A673 (cell line): ENCODE measurements at regions not wholly inside any gene's neighbourhood (a gene's known extent, or its start where the extent isn't known, plus 50 kb on each side); places are given as distances from the start of the nearest gene placed in this dataset.

ENCODE experiments used
- EZH2 ChIP-seq: fragments of 200-600 bp; sonication (generic); IDR thresholded peaks from 2 replicates; pipeline ENCODE4 v1.6.1; 2017; ENCODE audit warnings: borderline replicate concordance, low read depth, mild to moderate bottlenecking, mixed read lengths, antibody characterized with exemption, low read length; ENCODE audit not compliant: poor library complexity, severe bottlenecking
- TF ChIP-seq, protein P1 (sequence below): fragments of 300-800, 200-600 bp; sonication (generic); conservative IDR thresholded peaks from 2 replicates; pipeline ENCODE4 v1.5.1; 2017; ENCODE audit warnings: low read depth, mild to moderate bottlenecking, antibody characterized with exemption, low read length, moderate library complexity, mixed read lengths

DNA sequence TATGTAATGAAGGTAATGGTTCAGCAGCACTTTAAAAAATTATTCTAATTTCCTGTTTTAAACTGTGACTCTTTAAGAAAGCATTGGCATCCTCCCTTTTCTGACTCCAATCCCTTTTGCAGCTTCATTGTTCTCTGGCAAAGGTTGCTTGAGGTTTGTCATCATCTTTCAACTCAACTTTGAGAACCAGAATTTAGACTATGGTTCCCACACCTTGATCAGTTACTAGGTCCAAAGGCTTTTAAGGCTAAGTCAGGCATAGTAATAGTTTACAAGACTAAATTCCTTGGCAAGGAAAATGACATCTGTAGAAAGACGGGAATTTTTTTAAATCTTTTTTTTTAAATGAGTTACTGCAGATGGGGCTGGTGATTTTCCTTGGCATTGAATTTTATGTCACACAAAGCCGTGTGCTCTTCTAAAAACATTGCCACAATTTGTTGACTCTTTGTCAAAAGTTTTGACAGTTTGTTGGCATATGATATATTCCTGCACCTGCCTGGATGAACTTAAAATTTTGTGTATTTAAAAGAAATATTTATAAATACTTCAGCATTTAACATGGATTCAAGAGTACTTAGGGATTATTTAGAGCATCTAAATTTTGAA lies 451.0 kb downstream of the MEIS1 start:
- TF ChIP-seq, protein P1, sequence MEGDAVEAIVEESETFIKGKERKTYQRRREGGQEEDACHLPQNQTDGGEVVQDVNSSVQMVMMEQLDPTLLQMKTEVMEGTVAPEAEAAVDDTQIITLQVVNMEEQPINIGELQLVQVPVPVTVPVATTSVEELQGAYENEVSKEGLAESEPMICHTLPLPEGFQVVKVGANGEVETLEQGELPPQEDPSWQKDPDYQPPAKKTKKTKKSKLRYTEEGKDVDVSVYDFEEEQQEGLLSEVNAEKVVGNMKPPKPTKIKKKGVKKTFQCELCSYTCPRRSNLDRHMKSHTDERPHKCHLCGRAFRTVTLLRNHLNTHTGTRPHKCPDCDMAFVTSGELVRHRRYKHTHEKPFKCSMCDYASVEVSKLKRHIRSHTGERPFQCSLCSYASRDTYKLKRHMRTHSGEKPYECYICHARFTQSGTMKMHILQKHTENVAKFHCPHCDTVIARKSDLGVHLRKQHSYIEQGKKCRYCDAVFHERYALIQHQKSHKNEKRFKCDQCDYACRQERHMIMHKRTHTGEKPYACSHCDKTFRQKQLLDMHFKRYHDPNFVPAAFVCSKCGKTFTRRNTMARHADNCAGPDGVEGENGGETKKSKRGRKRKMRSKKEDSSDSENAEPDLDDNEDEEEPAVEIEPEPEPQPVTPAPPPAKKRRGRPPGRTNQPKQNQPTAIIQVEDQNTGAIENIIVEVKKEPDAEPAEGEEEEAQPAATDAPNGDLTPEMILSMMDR, result no peak
- TF ChIP-seq EZH2, result no peak
